Neural cell (in vitro differentiated cells): ENCODE measurements at regions not wholly inside any gene's neighbourhood (a gene's known extent, or its start where the extent isn't known, plus 50 kb on each side); places are given as distances from the start of the nearest gene placed in this dataset.
"Not testable (repeated sequence)": the region's sequence is repeated elsewhere in the genome, so short reads cannot be mapped to it uniquely, and the experiment has no call there.

Experiments
- H2AFZ ChIP-seq: fragments of 200-600, 300-800 bp; sonication (generic), shearing (Covaris generic); 2 replicates; pipeline ENCODE4 v1.6.0; 2014; ENCODE audit warnings: low read depth, mild to moderate bottlenecking, antibody characterized with exemption, low read length, moderate library complexity
- H3F3A ChIP-seq: fragments of 200-600 bp; shearing (Covaris generic); 2 replicates; pipeline ENCODE4 v1.6.1; 2016; ENCODE audit warnings: mild to moderate bottlenecking, moderate library complexity, mixed read lengths, antibody characterized with exemption, low read length; ENCODE audit not compliant: insufficient read depth, poor library complexity, severe bottlenecking
- H3K27ac ChIP-seq: fragments of 200-600, 300-800 bp; sonication (generic), shearing (Covaris generic); 2 replicates; pipeline ENCODE4 v1.5.1; 2014; ENCODE audit warnings: mild to moderate bottlenecking, low read length, moderate library complexity
- H3K27me3 ChIP-seq: fragments of 300-800, 200-600 bp; sonication (generic), shearing (Covaris generic); 2 replicates; pipeline ENCODE4 v1.6.0; 2014; ENCODE audit warnings: mild to moderate bottlenecking, low read depth, low read length, moderate library complexity; ENCODE audit not compliant: insufficient read depth
- H3K36me3 ChIP-seq: fragments of 300-800, 200-600 bp; sonication (generic), shearing (Covaris generic); 2 replicates; pipeline ENCODE4 v1.5.1; 2014; ENCODE audit warnings: mild to moderate bottlenecking, antibody characterized with exemption, low read length, moderate library complexity; ENCODE audit not compliant: insufficient read depth
- H3K4me2 ChIP-seq: fragments of 300-800, 200-600 bp; sonication (generic), shearing (Covaris generic); 2 replicates; pipeline ENCODE4 v1.6.0; 2014; ENCODE audit warnings: mild to moderate bottlenecking, low read length
- H3K4me3 ChIP-seq: fragments of 300-800, 200-600 bp; sonication (generic), shearing (Covaris generic); 2 replicates; pipeline ENCODE4 v1.5.1; 2014; ENCODE audit warnings: mild to moderate bottlenecking, low read length, moderate library complexity
- H3K79me2 ChIP-seq: fragments of 200-600 bp; shearing (Covaris generic); replicated peaks from 2 replicates; pipeline ENCODE4 v1.6.0; 2014; ENCODE audit warnings: mild to moderate bottlenecking, low read length, moderate library complexity; ENCODE audit not compliant: insufficient read depth
- H3K9ac ChIP-seq: fragments of 300-800, 200-600 bp; sonication (generic), shearing (Covaris generic); 2 replicates; pipeline ENCODE4 v1.6.1; 2016; ENCODE audit warnings: mild to moderate bottlenecking, low read length, mixed read lengths
- H3K9me2 ChIP-seq: fragments of 200-600 bp; shearing (Covaris generic); 2 replicates; pipeline ENCODE4 v1.6.1; 2016; ENCODE audit warnings: mild to moderate bottlenecking, low read length, mixed read lengths; ENCODE audit not compliant: insufficient read depth
- H3K9me3 ChIP-seq: fragments of 200-600, 300-800 bp; sonication (generic), shearing (Covaris generic); 2 replicates; pipeline ENCODE4 v1.6.1; 2016; ENCODE audit warnings: mild to moderate bottlenecking, mixed run types, low read length, moderate library complexity, mixed read lengths
- H4K20me1 ChIP-seq: fragments of 200-600 bp; shearing (Covaris generic); 2 replicates; pipeline ENCODE4 v1.6.1; 2016; ENCODE audit warnings: mild to moderate bottlenecking, mixed run types; ENCODE audit not compliant: insufficient read depth
- EP300 ChIP-seq: fragments of 450-650 bp; conservative IDR thresholded peaks from 2 replicates; pipeline ENCODE4 v1.6.1; 2014; ENCODE audit warnings: antibody characterized with exemption, mild to moderate bottlenecking, moderate library complexity; ENCODE audit not compliant: poor library complexity, severe bottlenecking
- EZH2 ChIP-seq: fragments of 200-600, 300-800 bp; shearing (Covaris generic), sonication (generic); IDR thresholded peaks from 2 replicates; pipeline ENCODE4 v1.6.1; 2014; ENCODE audit warnings: antibody characterized with exemption, low read length, borderline replicate concordance, mild to moderate bottlenecking; ENCODE audit not compliant: insufficient read depth, poor library complexity, severe bottlenecking
- MXI1 ChIP-seq: fragments of 450-650 bp; conservative IDR thresholded peaks from 2 replicates; pipeline ENCODE4 v1.6.1; 2014; ENCODE audit warnings: antibody characterized with exemption, mild to moderate bottlenecking; ENCODE audit not compliant: poor library complexity, severe bottlenecking
- POLR2AphosphoS5 ChIP-seq: IDR thresholded peaks from 2 replicates; pipeline ENCODE4 v1.6.1; 2012
- RAD21 ChIP-seq: fragments of 450-650 bp; conservative IDR thresholded peaks from 2 replicates; pipeline ENCODE4 v1.6.1; 2014; ENCODE audit warnings: antibody characterized with exemption, mild to moderate bottlenecking, moderate library complexity
- REST ChIP-seq: IDR thresholded peaks from 2 replicates; pipeline ENCODE4 v1.6.1; 2012; ENCODE audit warnings: borderline replicate concordance
- SMC3 ChIP-seq: fragments of 450-650 bp; conservative IDR thresholded peaks from 2 replicates; pipeline ENCODE4 v1.6.1; 2014; ENCODE audit warnings: antibody characterized with exemption, mild to moderate bottlenecking, moderate library complexity; ENCODE audit not compliant: poor library complexity
- TAF1 ChIP-seq: IDR thresholded peaks from 2 replicates; pipeline ENCODE4 v1.6.1; 2012; ENCODE audit warnings: low read depth
- TF ChIP-seq, protein P1 (sequence below): fragments of 450-650 bp; IDR thresholded peaks from 2 replicates; pipeline ENCODE4 v1.5.1; 2014; ENCODE audit warnings: antibody characterized with exemption, mild to moderate bottlenecking, moderate library complexity; ENCODE audit not compliant: poor library complexity, severe bottlenecking

- no peak overlapping the region for H3K4me2 ChIP-seq
- H3K9me3 ChIP-seq, result no peaks in the 10 kb centered on the region
- H4K20me1 ChIP-seq, result no peaks in the 10 kb centered on the region
- H3K9ac ChIP-seq, result no peak overlapping the region
- TF ChIP-seq POLR2AphosphoS5 (no peak), SMC3 (no peak)
- TF ChIP-seq, protein P1, sequence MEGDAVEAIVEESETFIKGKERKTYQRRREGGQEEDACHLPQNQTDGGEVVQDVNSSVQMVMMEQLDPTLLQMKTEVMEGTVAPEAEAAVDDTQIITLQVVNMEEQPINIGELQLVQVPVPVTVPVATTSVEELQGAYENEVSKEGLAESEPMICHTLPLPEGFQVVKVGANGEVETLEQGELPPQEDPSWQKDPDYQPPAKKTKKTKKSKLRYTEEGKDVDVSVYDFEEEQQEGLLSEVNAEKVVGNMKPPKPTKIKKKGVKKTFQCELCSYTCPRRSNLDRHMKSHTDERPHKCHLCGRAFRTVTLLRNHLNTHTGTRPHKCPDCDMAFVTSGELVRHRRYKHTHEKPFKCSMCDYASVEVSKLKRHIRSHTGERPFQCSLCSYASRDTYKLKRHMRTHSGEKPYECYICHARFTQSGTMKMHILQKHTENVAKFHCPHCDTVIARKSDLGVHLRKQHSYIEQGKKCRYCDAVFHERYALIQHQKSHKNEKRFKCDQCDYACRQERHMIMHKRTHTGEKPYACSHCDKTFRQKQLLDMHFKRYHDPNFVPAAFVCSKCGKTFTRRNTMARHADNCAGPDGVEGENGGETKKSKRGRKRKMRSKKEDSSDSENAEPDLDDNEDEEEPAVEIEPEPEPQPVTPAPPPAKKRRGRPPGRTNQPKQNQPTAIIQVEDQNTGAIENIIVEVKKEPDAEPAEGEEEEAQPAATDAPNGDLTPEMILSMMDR, result no peak
- no peak overlapping the region for H3K4me3 ChIP-seq
- no peaks in the 10 kb centered on the region for H3F3A ChIP-seq
- H3K27me3 ChIP-seq, result no peaks in the 10 kb centered on the region
- H3K9me2 ChIP-seq, result no peaks in the 10 kb centered on the region
- H3K36me3 ChIP-seq, result no peaks in the 10 kb centered on the region
- no peaks in the 10 kb centered on the region for H3K79me2 ChIP-seq
- no peak overlapping the region for H3K27ac ChIP-seq
- H2AFZ ChIP-seq, result no peak overlapping the region
These were observed 81.5 kb downstream of the C9orf50 start for GRCh38 chr9:129539446-129539845.

DNA sequence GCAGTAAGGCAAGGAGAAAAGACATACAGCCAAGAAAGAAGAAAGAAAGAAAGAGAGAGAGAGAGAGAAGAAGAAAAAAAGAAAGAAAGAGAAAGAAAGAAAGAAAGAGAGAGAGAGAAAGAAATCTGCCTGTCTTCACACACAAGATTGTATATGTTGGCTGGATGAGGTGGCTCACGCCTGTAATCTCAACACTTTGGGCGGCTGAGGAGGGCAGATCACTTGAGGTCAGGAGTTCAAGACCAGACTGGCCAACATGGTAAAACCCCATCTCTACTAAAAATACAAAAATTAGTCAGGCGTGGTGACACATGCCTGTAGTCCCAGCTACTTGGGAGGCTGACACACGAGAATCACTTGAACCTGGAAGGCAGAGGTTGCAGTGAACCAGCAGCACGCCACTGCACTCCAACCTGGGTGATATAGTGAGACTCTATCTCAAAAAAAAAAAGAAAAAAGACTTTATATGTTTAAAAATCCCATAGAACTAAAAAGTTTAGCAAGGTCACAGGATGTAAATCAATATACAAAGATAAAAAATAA, 89.0 kb downstream of the C9orf50 start:
- H3K4me3 ChIP-seq, H3K27me3 ChIP-seq, H3K27ac ChIP-seq, H3F3A ChIP-seq, H3K79me2 ChIP-seq, H3K9ac ChIP-seq, H3K36me3 ChIP-seq, H3K4me2 ChIP-seq, H3K9me3 ChIP-seq, H3K9me2 ChIP-seq, H2AFZ ChIP-seq, H4K20me1 ChIP-seq: not testable (repeated sequence)

GRCh38 chr9:129527955-129528354, 92.9 kb downstream of the C9orf50 start:
- H3K4me3 ChIP-seq, H3K79me2 ChIP-seq, H3K27me3 ChIP-seq, H3K9me2 ChIP-seq, H3F3A ChIP-seq, H3K27ac ChIP-seq, H3K9ac ChIP-seq, H3K36me3 ChIP-seq, H3K9me3 ChIP-seq, H4K20me1 ChIP-seq, H3K4me2 ChIP-seq, H2AFZ ChIP-seq: not testable (repeated sequence)

- H3K27me3 ChIP-seq, result no peaks in the 10 kb centered on the region
- no peaks in the 10 kb centered on the region for H4K20me1 ChIP-seq
- no peaks in the 10 kb centered on the region for H3F3A ChIP-seq
- H3K4me3 ChIP-seq, result no peak overlapping the region
- H3K79me2 ChIP-seq, result no peaks in the 10 kb centered on the region
- TF ChIP-seq RAD21 (no peak), TAF1 (no peak), EP300 (no peak), REST (no peak), SMC3 (no peak), MXI1 (no peak), EZH2 (no peak), POLR2AphosphoS5 (no peak)
- TF ChIP-seq, protein P1, result no peak
- no peaks in the 10 kb centered on the region for H3K9me3 ChIP-seq
- H3K9ac ChIP-seq, result no peak overlapping the region
- no peak overlapping the region for H3K4me2 ChIP-seq
- no peak overlapping the region for H3K27ac ChIP-seq
- no peaks in the 10 kb centered on the region for H3K36me3 ChIP-seq
- no peaks in the 10 kb centered on the region for H3K9me2 ChIP-seq
- H2AFZ ChIP-seq, result no peak overlapping the region
These were observed 95.2 kb downstream of the C9orf50 start for GRCh38 chr9:129525656-129526196.
